ENCODE measurements at regions not wholly inside any gene's neighbourhood (a gene's known extent, or its start where the extent isn't known, plus 50 kb on each side); places are given as distances from the start of the nearest gene placed in this dataset.
A peak's percentile ranks its signal among the peaks of the same experiment; 100 is the strongest.

GRCh38 chr20:40749985-40750506 is 61.0 kb upstream of the MAFB start:
- H3K4me3 ChIP-seq (ENCODE audit: low read depth, low read length): no peak overlapping the region
- H3K9me3 Mint-ChIP-seq: no peaks in the 10 kb centered on the region
- H3K27me3 Mint-ChIP-seq: no peaks in the 10 kb centered on the region
- no peak for DNase-seq
- no peaks in the 10 kb centered on the region for H3K27me3 ChIP-seq (ENCODE audit: control insufficient read depth, insufficient read depth, low read length)
- H3K36me3 ChIP-seq (ENCODE audit: control insufficient read depth, insufficient read depth, low read length): no peaks in the 10 kb centered on the region
- no peak for ATAC-seq (ENCODE audit: low read depth in 2 of 2)
- no peak overlapping the region for H3K27ac Mint-ChIP-seq
- no peak overlapping the region for H3K27ac ChIP-seq (ENCODE audit: insufficient read depth, low read length, poor library complexity, severe bottlenecking)
- no peaks in the 10 kb centered on the region for H3K36me3 Mint-ChIP-seq
- no peaks in the 10 kb centered on the region for H3K9me3 ChIP-seq (ENCODE audit: control insufficient read depth in 2 of 2, low read length in 2 of 2)
- peaks cover 0 to 3% (median 0%) of the 10 kb centered on the region in 4 donors for H3K4me1 Mint-ChIP-seq
- no peak overlapping the region for H3K4me3 Mint-ChIP-seq
- H3K4me1 ChIP-seq (ENCODE audit: control insufficient read depth, insufficient read depth, low read length, poor library complexity, severe bottlenecking): no peaks in the 10 kb centered on the region

- Histone ChIP-seq H3K4me1 (ENCODE audit: control insufficient read depth, insufficient read depth, low read length, poor library complexity, severe bottlenecking) (no peaks in the 10 kb centered on the region), H3K36me3 (ENCODE audit: control insufficient read depth, insufficient read depth, low read length) (no peaks in the 10 kb centered on the region), H3K27me3 (ENCODE audit: control insufficient read depth, insufficient read depth, low read length) (no peaks in the 10 kb centered on the region), H3K9me3 (ENCODE audit: control insufficient read depth in 2 of 2, low read length in 2 of 2) (no peaks in the 10 kb centered on the region), H3K4me3 (ENCODE audit: low read depth, low read length) (no peak overlapping the region), H3K27ac (ENCODE audit: insufficient read depth, low read length, poor library complexity, severe bottlenecking) (no peak overlapping the region)
- ATAC-seq (ENCODE audit: low read depth in 2 of 2) (no peak), DNase-seq (no peak)
- Mint-ChIP-seq H3K27me3 (no peaks in the 10 kb centered on the region), H3K27ac (peak overlapping the region in 1 of 3 donors; percentile 55), H3K4me1 (peaks cover 0 to 3% (median 0%) of the 10 kb centered on the region in 4 donors), H3K4me3 (no peak overlapping the region), H3K36me3 (no peaks in the 10 kb centered on the region), H3K9me3 (no peaks in the 10 kb centered on the region)
Observed at GRCh38 chr20:40750541-40751035, 61.6 kb upstream of the MAFB start.

- peaks cover 12% of the 10 kb centered on the region for H3K4me1 ChIP-seq (ENCODE audit: control insufficient read depth, insufficient read depth, low read length, poor library complexity, severe bottlenecking)
- DNase-seq: no peak
- Mint-ChIP-seq H3K36me3 (no peaks in the 10 kb centered on the region), H3K4me1 (peaks cover 11 to 20% (median 14%) of the 10 kb centered on the region in 4 donors), H3K27me3 (no peaks in the 10 kb centered on the region), H3K9me3 (peaks cover 0 to 2% (median 0%) of the 10 kb centered on the region in 7 donors), H3K4me3 (peak overlapping the region in 1 of 4 donors; percentile 13), H3K27ac (no peak overlapping the region)
- H3K27ac ChIP-seq (ENCODE audit: insufficient read depth, low read length, poor library complexity, severe bottlenecking): no peak overlapping the region
- H3K9me3 ChIP-seq (ENCODE audit: control insufficient read depth in 2 of 2, low read length in 2 of 2): no peaks in the 10 kb centered on the region
- no peaks in the 10 kb centered on the region for H3K36me3 ChIP-seq (ENCODE audit: control insufficient read depth, insufficient read depth, low read length)
- H3K4me3 ChIP-seq (ENCODE audit: low read depth, low read length): no peak overlapping the region
- no peaks in the 10 kb centered on the region for H3K27me3 ChIP-seq (ENCODE audit: control insufficient read depth, insufficient read depth, low read length)
- ATAC-seq (ENCODE audit: low read depth in 2 of 2): no peak
Observed at GRCh38 chr20:40753472-40753871, 64.4 kb upstream of the MAFB start.

- Histone ChIP-seq H3K27me3 (ENCODE audit: control insufficient read depth, insufficient read depth, low read length) (no peaks in the 10 kb centered on the region), H3K4me3 (ENCODE audit: low read depth, low read length) (no peak overlapping the region)
Observed at GRCh38 chr20:40754339-40754943, 65.4 kb upstream of the MAFB start.

GRCh38 chr20:40757087-40757486 is 68.1 kb upstream of the MAFB start:
- Histone ChIP-seq H3K4me1 (ENCODE audit: control insufficient read depth, insufficient read depth, low read length, poor library complexity, severe bottlenecking) (peaks cover 12% of the 10 kb centered on the region), H3K36me3 (ENCODE audit: control insufficient read depth, insufficient read depth, low read length) (no peaks in the 10 kb centered on the region), H3K9me3 (ENCODE audit: control insufficient read depth in 2 of 2, low read length in 2 of 2) (no peaks in the 10 kb centered on the region), H3K27ac (ENCODE audit: insufficient read depth, low read length, poor library complexity, severe bottlenecking) (no peak overlapping the region), H3K27me3 (ENCODE audit: control insufficient read depth, insufficient read depth, low read length) (no peaks in the 10 kb centered on the region), H3K4me3 (ENCODE audit: low read depth, low read length) (no peak overlapping the region)
- DNase-seq (peak in 1 of 3 donors; percentile 14), ATAC-seq (ENCODE audit: low read depth in 2 of 2) (peak in 1 of 2 donors; percentile 58)
- no peaks in the 10 kb centered on the region for H3K36me3 Mint-ChIP-seq
- H3K4me3 Mint-ChIP-seq: no peak overlapping the region
- H3K27me3 Mint-ChIP-seq: no peaks in the 10 kb centered on the region
- H3K4me1 Mint-ChIP-seq: peaks cover 11 to 20% (median 14%) of the 10 kb centered on the region in 4 donors
- H3K27ac Mint-ChIP-seq: peak overlapping the region in 1 of 3 donors; percentile 42
- peaks cover 0 to 4% (median 0%) of the 10 kb centered on the region in 7 donors for H3K9me3 Mint-ChIP-seq

More at GRCh38 chr20:40754339-40754943, 65.4 kb upstream of the MAFB start:
- H3K4me1 Mint-ChIP-seq: peaks cover 11 to 20% (median 14%) of the 10 kb centered on the region in 4 donors
- Histone ChIP-seq H3K36me3 (ENCODE audit: control insufficient read depth, insufficient read depth, low read length) (no peaks in the 10 kb centered on the region), H3K9me3 (ENCODE audit: control insufficient read depth in 2 of 2, low read length in 2 of 2) (no peaks in the 10 kb centered on the region), H3K4me1 (ENCODE audit: control insufficient read depth, insufficient read depth, low read length, poor library complexity, severe bottlenecking) (peaks cover 12% of the 10 kb centered on the region), H3K27ac (ENCODE audit: insufficient read depth, low read length, poor library complexity, severe bottlenecking) (no peak overlapping the region)
- DNase-seq (no peak), ATAC-seq (ENCODE audit: low read depth in 2 of 2) (no peak)
- peaks cover 0 to 2% (median 0%) of the 10 kb centered on the region in 7 donors for H3K9me3 Mint-ChIP-seq
- H3K36me3 Mint-ChIP-seq: no peaks in the 10 kb centered on the region
- no peak overlapping the region for H3K27ac Mint-ChIP-seq
- no peak overlapping the region for H3K4me3 Mint-ChIP-seq
- no peaks in the 10 kb centered on the region for H3K27me3 Mint-ChIP-seq

GRCh38 chr20:40758790-40759189 is 69.8 kb upstream of the MAFB start:
- Mint-ChIP-seq H3K36me3 (no peaks in the 10 kb centered on the region), H3K27ac (no peak overlapping the region), H3K9me3 (peaks cover 0 to 4% (median 0%) of the 10 kb centered on the region in 7 donors), H3K4me1 (peaks cover 9 to 20% (median 14%) of the 10 kb centered on the region in 4 donors), H3K4me3 (no peak overlapping the region), H3K27me3 (no peaks in the 10 kb centered on the region)
- Histone ChIP-seq H3K27me3 (ENCODE audit: control insufficient read depth, insufficient read depth, low read length) (no peaks in the 10 kb centered on the region), H3K36me3 (ENCODE audit: control insufficient read depth, insufficient read depth, low read length) (no peaks in the 10 kb centered on the region), H3K9me3 (ENCODE audit: control insufficient read depth in 2 of 2, low read length in 2 of 2) (no peaks in the 10 kb centered on the region), H3K27ac (ENCODE audit: insufficient read depth, low read length, poor library complexity, severe bottlenecking) (no peak overlapping the region), H3K4me3 (ENCODE audit: low read depth, low read length) (no peak overlapping the region), H3K4me1 (ENCODE audit: control insufficient read depth, insufficient read depth, low read length, poor library complexity, severe bottlenecking) (peaks cover 12% of the 10 kb centered on the region)
- no peak for ATAC-seq (ENCODE audit: low read depth in 2 of 2)
- DNase-seq: no peak

- Histone ChIP-seq H3K4me3 (ENCODE audit: low read depth, low read length) (no peak overlapping the region), H3K36me3 (ENCODE audit: control insufficient read depth, insufficient read depth, low read length) (no peaks in the 10 kb centered on the region), H3K9me3 (ENCODE audit: control insufficient read depth in 2 of 2, low read length in 2 of 2) (no peaks in the 10 kb centered on the region), H3K27ac (ENCODE audit: insufficient read depth, low read length, poor library complexity, severe bottlenecking) (no peak overlapping the region), H3K4me1 (ENCODE audit: control insufficient read depth, insufficient read depth, low read length, poor library complexity, severe bottlenecking) (peaks cover 12% of the 10 kb centered on the region), H3K27me3 (ENCODE audit: control insufficient read depth, insufficient read depth, low read length) (no peaks in the 10 kb centered on the region)
- Mint-ChIP-seq H3K9me3 (peaks cover 0 to 4% (median 0%) of the 10 kb centered on the region in 7 donors), H3K4me3 (no peak overlapping the region), H3K36me3 (no peaks in the 10 kb centered on the region), H3K27me3 (no peaks in the 10 kb centered on the region), H3K27ac (no peak overlapping the region), H3K4me1 (peaks cover 9 to 20% (median 14%) of the 10 kb centered on the region in 4 donors)
- DNase-seq (no peak), ATAC-seq (ENCODE audit: low read depth in 2 of 2) (no peak)
Observed at GRCh38 chr20:40760399-40760798, 71.4 kb upstream of the MAFB start.

Data from CD4-positive, CD25-positive, alpha-beta regulatory T cell (primary cell).